ENCODE measurements at regions not wholly inside any gene's neighbourhood (a gene's known extent, or its start where the extent isn't known, plus 50 kb on each side); places are given as distances from the start of the nearest gene placed in this dataset.

DNA sequence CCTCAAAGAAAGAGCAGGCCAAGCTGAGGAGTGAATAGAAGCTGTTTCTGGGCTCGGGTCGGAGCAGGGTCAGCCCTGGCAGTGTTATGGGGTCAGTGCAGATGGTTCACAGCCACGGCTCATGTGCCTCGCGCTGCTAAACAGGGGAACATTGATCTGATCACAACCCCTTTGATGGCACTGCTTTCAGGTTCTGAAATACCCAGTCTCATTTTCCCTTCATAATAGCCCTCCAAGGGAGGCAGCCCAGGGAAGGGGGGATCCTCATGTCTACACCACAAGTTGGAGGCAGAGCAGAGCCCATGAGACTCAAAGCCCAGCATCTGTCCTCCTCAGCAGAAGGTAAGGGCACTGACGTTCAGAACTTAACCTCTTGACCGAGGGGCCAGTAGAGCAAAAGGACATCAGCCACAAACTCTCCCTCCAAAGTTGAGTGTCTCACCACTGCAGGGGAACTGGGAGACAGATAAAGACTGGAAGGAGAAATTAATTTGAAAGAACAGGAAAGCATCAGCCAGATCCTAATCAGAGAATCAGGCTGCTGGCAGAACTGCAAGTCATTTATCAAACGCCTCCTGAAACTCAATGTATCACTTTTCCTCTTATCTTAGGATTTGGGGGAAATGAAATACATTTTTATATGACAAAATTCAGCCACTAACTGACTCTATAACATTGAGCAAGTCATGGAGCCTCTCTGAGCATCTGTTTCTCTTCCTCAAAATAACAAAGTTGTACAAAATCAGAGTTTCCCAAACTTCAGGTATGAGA is 110.6 kb downstream of the SH3TC2 start:
- H3K9me3 Mint-ChIP-seq = no peaks in the 10 kb centered on the region
- peaks cover 26% of the 10 kb centered on the region for H3K27me3 Mint-ChIP-seq (ENCODE audit: insufficient read depth)
- Histone ChIP-seq H3K27ac (ENCODE audit: low read depth, low read length) (no peak overlapping the region), H3K4me3 (ENCODE audit: low read length) (no peak overlapping the region), H3K27me3 (ENCODE audit: control insufficient read depth, insufficient read depth, low read length, poor library complexity, severe bottlenecking) (peaks cover 9% of the 10 kb centered on the region), H3K36me3 (ENCODE audit: control insufficient read depth, insufficient read depth, low read length) (no peaks in the 10 kb centered on the region), H3K9me3 (ENCODE audit: control insufficient read depth, low read length) (no peaks in the 10 kb centered on the region), H3K9ac (ENCODE audit: extremely low read depth, low read length, poor library complexity, severe bottlenecking) (no peak overlapping the region), H3K4me1 (ENCODE audit: control insufficient read depth, insufficient read depth, low read length) (peaks cover 20% of the 10 kb centered on the region)
- H3K27ac Mint-ChIP-seq = no peak overlapping the region
- H3K36me3 Mint-ChIP-seq (ENCODE audit: low read depth) = no peaks in the 10 kb centered on the region
- DNase-seq = no peak
- 85 to 95% methylated on average over 6 to 8 of the region's 8 CpGs for WGBS, 2 experiments (ENCODE audit: insufficient coverage in 1 of 2, insufficient read length in 1 of 2)
- H3K4me1 Mint-ChIP-seq = peaks cover 49% of the 10 kb centered on the region
- TF ChIP-seq, protein P1, sequence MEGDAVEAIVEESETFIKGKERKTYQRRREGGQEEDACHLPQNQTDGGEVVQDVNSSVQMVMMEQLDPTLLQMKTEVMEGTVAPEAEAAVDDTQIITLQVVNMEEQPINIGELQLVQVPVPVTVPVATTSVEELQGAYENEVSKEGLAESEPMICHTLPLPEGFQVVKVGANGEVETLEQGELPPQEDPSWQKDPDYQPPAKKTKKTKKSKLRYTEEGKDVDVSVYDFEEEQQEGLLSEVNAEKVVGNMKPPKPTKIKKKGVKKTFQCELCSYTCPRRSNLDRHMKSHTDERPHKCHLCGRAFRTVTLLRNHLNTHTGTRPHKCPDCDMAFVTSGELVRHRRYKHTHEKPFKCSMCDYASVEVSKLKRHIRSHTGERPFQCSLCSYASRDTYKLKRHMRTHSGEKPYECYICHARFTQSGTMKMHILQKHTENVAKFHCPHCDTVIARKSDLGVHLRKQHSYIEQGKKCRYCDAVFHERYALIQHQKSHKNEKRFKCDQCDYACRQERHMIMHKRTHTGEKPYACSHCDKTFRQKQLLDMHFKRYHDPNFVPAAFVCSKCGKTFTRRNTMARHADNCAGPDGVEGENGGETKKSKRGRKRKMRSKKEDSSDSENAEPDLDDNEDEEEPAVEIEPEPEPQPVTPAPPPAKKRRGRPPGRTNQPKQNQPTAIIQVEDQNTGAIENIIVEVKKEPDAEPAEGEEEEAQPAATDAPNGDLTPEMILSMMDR (conservative IDR thresholded peaks at IDR 0.05) = no peak
- no peak overlapping the region for H3K4me3 Mint-ChIP-seq

DNA sequence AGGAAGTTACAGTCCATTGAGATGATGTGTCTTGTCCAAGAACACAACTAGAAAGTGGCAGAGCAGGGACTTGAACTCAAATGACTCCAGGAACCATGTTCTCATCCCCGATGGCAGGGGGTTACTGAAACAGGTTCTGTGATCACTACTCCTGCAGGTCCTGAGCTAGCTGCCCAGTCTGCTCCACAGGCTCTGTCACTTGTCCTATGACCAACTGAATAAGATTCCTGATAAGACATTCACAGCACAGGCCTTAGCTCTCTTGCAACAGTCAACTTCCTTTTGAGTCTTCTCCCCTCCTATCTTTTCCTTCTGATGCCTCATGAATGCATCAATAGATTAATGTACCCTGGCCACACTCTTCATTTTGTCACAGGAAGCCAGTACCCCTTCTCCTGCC is 109.2 kb downstream of the SH3TC2 start:
- H3K9me3 Mint-ChIP-seq = no peaks in the 10 kb centered on the region
- H3K36me3 Mint-ChIP-seq (ENCODE audit: low read depth) = no peaks in the 10 kb centered on the region
- Histone ChIP-seq H3K9ac (ENCODE audit: extremely low read depth, low read length, poor library complexity, severe bottlenecking) (no peak overlapping the region), H3K27ac (ENCODE audit: low read depth, low read length) (no peak overlapping the region), H3K9me3 (ENCODE audit: control insufficient read depth, low read length) (no peaks in the 10 kb centered on the region), H3K36me3 (ENCODE audit: control insufficient read depth, insufficient read depth, low read length) (no peaks in the 10 kb centered on the region), H3K4me1 (ENCODE audit: control insufficient read depth, insufficient read depth, low read length) (peaks cover 20% of the 10 kb centered on the region), H3K27me3 (ENCODE audit: control insufficient read depth, insufficient read depth, low read length, poor library complexity, severe bottlenecking) (peaks cover 9% of the 10 kb centered on the region), H3K4me3 (ENCODE audit: low read length) (no peak overlapping the region)
- no peak for DNase-seq
- TF ChIP-seq, protein P1 (conservative IDR thresholded peaks at IDR 0.05) = no peak
- H3K4me1 Mint-ChIP-seq = peaks cover 49% of the 10 kb centered on the region
- peaks cover 26% of the 10 kb centered on the region for H3K27me3 Mint-ChIP-seq (ENCODE audit: insufficient read depth)
- 97 to 100% methylated on average over 1 of the region's 1 CpG for WGBS, 2 experiments (ENCODE audit: insufficient coverage in 1 of 2, insufficient read length in 1 of 2)
- H3K4me3 Mint-ChIP-seq = no peak overlapping the region
- no peak overlapping the region for H3K27ac Mint-ChIP-seq
